GM21526 (cell line): ENCODE measurements at regions not wholly inside any gene's neighbourhood (a gene's known extent, or its start where the extent isn't known, plus 50 kb on each side); places are given as distances from the start of the nearest gene placed in this dataset.

Experiments used
- ATAC-seq: cut with Tn5 transposase; IDR thresholded peaks from one replicate; pipeline ENCODE4 v1.9.1; 2021; ENCODE audit warnings: moderate library complexity; ENCODE audit not compliant: unreplicated experiment, low FRiP score

DNA sequence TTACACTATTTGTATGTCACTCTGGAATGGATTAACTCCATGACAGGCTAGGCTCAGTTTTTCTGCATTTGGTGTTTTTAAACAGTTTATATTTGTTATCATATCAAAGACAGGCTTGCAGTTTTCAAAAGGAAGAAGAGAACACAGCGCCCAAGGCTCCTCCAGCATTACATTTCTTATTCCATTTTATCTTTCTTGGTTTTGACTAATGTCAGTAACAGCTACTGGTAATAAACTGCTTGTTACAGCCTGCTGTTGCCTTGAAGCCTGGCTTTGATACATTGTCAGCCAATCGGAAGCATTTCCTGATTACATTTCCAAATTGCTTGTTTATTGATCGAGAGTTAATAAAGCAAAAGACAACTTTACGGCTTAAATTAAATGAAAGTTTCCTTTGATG lies 166.0 kb upstream of the MDFIC start:
- no peak for ATAC-seq

GRCh38 chr7:114758661-114759227 lies 163.2 kb upstream of the MDFIC start:
- no peak for ATAC-seq

- ATAC-seq, result no peak
Measured at GRCh38 chr7:114759347-114760062, 162.4 kb upstream of the MDFIC start.

DNA sequence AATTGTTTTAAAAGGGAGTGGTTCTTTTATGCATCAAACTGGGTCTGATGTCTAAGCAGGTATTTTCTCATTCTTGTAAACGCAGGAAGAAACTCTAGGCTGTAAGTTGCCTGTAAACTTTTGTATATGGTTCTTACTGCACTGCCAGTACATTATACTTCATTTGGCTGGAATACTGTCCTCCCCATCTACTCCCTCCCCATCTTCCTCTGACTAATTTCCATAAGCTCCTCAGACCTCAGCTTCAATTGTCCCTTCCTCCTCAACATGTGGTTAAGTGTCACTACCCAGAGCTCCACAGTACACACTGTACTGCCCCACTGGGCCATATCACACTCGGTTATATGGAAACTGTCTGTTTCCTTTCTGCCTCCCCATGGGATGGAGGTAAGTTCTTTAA lies 161.4 kb upstream of the MDFIC start:
- ATAC-seq, result no peak

GRCh38 chr7:114761973-114762372 lies 159.9 kb upstream of the MDFIC start:
- ATAC-seq, result no peak

DNA sequence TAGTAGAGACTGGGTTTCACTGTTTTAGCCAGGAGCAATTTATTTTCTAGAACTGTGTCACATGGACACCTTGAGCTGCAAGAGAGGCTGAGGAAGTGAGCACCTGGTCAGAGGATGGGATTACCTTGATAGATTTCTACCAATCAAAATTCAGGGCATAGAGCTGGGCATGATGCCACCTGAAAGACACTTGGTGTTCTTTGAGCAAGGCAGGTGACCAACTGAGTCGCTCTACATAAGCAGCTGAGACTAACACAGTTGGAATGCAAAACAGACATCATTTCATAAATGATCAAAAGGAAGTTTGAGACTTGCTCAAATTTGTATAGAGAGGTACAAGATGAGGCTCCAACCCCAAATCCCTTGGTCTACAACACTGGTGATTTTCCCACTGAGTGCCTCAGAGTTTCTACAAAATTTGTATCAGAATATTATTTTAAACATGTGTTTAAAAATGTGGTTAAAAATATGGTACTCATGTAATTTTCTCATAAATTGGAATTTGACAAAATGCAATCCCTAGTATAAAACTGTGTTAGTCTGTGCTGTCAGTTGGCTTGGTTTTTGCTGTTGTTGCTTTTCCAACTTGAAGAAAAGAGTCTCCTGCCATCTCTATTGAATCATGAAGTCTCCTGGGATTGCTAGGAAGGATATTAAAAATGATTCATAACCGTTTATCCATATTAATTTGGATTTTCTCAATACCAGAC lies 156.4 kb upstream of the MDFIC start:
- ATAC-seq, result no peak

DNA sequence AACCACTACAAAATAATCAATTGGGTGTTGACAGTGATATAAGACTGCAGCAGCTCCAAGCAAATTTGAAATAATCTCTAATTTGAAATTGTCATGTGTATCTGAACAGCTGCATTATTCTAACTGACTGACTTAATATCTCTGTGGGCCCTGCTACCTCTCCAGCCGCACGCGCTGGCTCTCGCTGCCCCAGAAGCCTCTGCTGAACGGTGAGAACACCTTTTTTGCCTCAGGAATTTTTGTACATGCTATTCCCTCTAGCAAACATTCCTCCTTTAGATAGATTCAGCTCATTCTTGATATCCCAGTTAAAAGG lies 155.9 kb upstream of the MDFIC start:
- no peak for ATAC-seq

- no peak for ATAC-seq
Measured at GRCh38 chr7:114777288-114777687, 144.6 kb upstream of the MDFIC start.

DNA sequence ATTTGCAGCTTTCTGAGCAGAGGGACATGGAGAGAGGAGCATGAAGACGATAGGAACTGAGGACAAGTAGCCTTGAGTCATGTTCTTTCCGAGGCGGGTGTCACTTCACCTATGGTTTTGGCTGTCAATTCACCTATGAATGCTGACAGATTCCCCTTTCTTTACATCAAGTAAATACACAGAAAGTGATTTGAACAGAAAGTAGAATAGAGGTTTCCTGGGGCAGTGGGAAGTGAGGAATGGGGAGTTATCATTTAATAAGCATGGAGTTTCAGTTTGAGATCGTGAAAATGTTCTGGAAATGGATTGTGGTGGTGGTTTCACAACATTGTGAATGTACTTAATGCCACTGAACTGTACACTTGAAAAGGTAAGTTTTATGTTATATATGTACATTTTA lies 138.4 kb upstream of the MDFIC start:
- ATAC-seq, result no peak

GRCh38 chr7:114784177-114784576 lies 137.7 kb upstream of the MDFIC start:
- no peak for ATAC-seq

- no peak for ATAC-seq
Measured at GRCh38 chr7:114784746-114785145, 137.1 kb upstream of the MDFIC start.

- no peak for ATAC-seq
Measured at GRCh38 chr7:114785496-114785895, 136.4 kb upstream of the MDFIC start.

GRCh38 chr7:114786455-114786854 lies 135.4 kb upstream of the MDFIC start:
- ATAC-seq, result no peak

DNA sequence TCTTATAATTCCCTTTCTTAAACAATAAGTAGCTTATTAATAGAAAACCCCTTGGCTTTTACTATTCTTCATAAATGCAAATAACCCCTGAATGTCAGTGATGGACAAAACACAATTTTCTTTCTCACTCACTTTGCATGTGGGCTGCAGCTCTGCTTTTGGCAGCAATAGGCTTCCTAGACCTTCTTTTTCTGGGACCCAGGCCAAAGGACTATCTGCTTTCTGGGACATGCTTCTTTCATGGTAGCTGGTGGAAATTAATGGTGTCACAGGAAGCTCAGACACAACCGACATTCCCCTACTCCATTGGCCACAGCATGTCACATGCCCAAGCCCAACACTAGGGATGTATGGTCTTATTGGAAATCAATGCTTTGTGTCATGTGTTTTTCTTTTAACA lies 134.3 kb upstream of the MDFIC start:
- no peak for ATAC-seq

DNA sequence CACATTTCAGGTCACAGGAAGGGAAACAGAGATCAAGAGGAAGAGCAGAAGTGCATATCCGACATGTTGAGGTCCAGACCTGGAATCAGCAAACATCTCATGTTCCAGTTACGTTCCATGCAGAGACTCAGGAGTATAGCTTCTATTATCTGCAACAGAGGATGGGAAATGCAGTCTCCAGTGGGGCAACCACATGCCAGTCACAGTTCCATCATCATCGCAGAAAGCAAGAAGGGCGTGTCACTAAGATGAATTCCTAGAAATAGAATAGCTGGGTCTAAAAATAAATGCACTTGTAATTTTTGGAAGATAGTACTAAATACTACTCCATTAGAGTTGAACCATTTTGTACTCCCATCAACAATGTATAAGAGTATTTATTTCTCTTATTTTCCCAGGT lies 133.2 kb upstream of the MDFIC start:
- ATAC-seq, result no peak

DNA sequence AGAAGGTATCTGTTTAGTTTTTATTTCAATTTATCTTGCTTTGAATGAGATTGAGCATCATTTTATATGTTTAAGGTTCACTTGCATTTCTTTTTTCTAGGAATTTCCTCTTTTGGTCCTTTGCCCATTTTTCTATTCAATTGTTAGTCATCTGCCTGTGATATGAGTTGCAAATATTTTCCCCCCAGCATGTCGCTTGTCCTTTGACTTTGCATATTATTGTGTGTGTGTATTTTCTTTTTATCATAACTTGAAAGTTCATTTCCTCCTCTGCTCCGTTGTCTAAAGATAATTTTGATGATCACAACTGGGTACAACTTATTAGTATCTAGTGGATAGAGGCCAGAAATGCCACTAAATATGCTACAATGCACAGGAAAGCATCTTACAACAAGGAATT lies 132.7 kb upstream of the MDFIC start:
- ATAC-seq, result no peak

- no peak for ATAC-seq
Measured at GRCh38 chr7:114789871-114790311, 132.0 kb upstream of the MDFIC start.

- ATAC-seq, result no peak
Measured at GRCh38 chr7:114790521-114790920, 131.4 kb upstream of the MDFIC start.

- no peak for ATAC-seq
Measured at GRCh38 chr7:114791771-114792170, 130.1 kb upstream of the MDFIC start.

GRCh38 chr7:114793155-114793845 lies 128.6 kb upstream of the MDFIC start:
- no peak for ATAC-seq

DNA sequence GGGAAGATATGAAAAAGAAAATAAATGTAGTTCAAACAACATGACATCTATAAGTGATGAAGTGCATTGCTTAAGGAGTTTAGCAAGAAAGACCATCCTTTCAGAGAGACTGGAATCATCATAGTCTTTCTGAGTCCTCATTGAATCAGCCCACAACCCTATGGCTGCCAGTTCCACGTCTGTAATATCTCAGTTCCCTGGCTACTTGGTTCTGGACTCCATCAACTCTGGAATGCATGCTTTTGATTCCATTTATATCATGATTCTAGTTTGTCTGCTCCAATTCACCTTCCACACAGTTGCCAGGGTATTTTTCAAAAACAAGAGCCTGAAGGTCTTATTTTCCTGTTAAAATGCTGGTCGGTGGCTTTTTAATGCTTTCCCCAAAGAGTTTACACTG lies 126.4 kb upstream of the MDFIC start:
- no peak for ATAC-seq
